ENCODE measurements at regions not wholly inside any gene's neighbourhood (a gene's known extent, or its start where the extent isn't known, plus 50 kb on each side); places are given as distances from the start of the nearest gene placed in this dataset.
"Not testable (repeated sequence)": the region's sequence is repeated elsewhere in the genome, so short reads cannot be mapped to it uniquely, and the experiment has no call there.

DNA sequence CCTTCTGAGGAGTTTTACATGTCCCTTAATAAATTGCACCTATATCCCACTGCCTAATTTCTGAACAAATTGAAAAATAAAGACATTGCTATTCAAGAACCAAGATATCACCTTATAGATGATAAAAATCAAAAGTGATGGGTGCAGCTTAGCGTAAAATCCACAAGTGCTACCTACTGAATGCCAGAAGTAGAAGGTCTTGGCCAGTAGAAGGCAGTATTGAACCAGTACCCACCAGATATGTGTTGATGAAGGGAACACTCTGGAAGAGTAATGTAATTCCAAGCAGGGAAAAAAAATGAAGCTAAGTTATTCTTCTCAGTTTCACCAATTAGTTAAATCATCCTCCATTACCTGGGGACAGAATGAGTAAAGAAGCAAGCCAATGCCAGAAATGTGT, 125.5 kb downstream of the ZFY start:
- FAIRE-seq; H3K4me3 ChIP-seq (replicated peaks in 1 of 3; ENCODE audit: insufficient read depth in 1 of 3, low read depth in 1 of 3, low read length in 3 of 3); H4K20me1 ChIP-seq (replicated peaks; ENCODE audit: control insufficient read depth, extremely low read depth, insufficient read depth, low read length); H3K27ac ChIP-seq (ENCODE audit: insufficient read depth, low read depth, low read length); H3K9me1 ChIP-seq (replicated peaks; ENCODE audit: control insufficient read depth, extremely low read depth, insufficient read depth, low read length); POLR2A ChIA-PET; H3K9ac ChIP-seq (replicated peaks; ENCODE audit: extremely low read depth, insufficient read depth, low read length); H3K4me1 ChIP-seq (ENCODE audit: control insufficient read depth, extremely low read depth, insufficient read depth, low read length); H3K9me3 ChIP-seq (replicated peaks; ENCODE audit: control insufficient read depth, insufficient read depth, low read length); CTCF ChIA-PET; H3K36me3 ChIP-seq (ENCODE audit: control insufficient read depth in 2 of 2, extremely low read depth in 1 of 2, insufficient read depth in 2 of 2, low read length in 2 of 2); dilution Hi-C loops (cut with MboI; ENCODE audit: extremely low pct_ligation_motif_present, low sequenced_read_pairs); H3K79me2 ChIP-seq (ENCODE audit: control insufficient read depth, insufficient read depth, low read length); intact Hi-C loops (cut with micrococcal nuclease); BruUV-seq (replicated peaks); H3K27me3 ChIP-seq (ENCODE audit: control insufficient read depth in 2 of 2, insufficient read depth in 2 of 2, low read length in 2 of 2); H2AFZ ChIP-seq (ENCODE audit: low read depth, low read length); H3K4me2 ChIP-seq (ENCODE audit: insufficient read depth, low read length): not testable (repeated sequence)
- DNase-seq (ENCODE audit: low read depth, low spot score), result peak; percentile 0

DNA sequence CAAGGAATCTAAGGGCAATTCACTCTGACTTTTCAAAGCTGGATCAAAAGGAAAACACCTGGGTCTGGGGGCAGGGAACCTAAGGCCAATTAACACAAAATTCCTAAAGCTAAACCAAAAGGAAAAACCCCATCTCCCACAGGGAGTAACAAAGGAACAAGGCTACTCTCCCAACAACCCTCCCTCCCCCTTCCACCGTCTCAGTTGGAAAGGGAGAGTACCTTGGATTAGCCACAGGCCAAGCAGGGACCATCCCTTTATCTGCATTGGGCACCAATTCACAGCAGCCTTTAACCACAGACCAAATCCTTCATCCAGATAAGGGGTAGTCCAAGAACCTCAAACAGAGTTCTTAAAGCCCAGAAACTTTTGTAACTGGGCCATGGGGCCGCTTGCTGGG, 153.0 kb downstream of the ZFY start:
- H2AFZ ChIP-seq (ENCODE audit: low read depth, low read length); H3K9me1 ChIP-seq (replicated peaks; ENCODE audit: control insufficient read depth, extremely low read depth, insufficient read depth, low read length); H3K79me2 ChIP-seq (ENCODE audit: control insufficient read depth, insufficient read depth, low read length); H3K27me3 ChIP-seq (ENCODE audit: control insufficient read depth in 2 of 2, insufficient read depth in 2 of 2, low read length in 2 of 2); H3K27ac ChIP-seq (ENCODE audit: insufficient read depth, low read depth, low read length); dilution Hi-C loops (cut with MboI; ENCODE audit: extremely low pct_ligation_motif_present, low sequenced_read_pairs); H3K36me3 ChIP-seq (ENCODE audit: control insufficient read depth in 2 of 2, extremely low read depth in 1 of 2, insufficient read depth in 2 of 2, low read length in 2 of 2); H3K9ac ChIP-seq (replicated peaks; ENCODE audit: extremely low read depth, insufficient read depth, low read length); H3K4me3 ChIP-seq (replicated peaks in 1 of 3; ENCODE audit: insufficient read depth in 1 of 3, low read depth in 1 of 3, low read length in 3 of 3); POLR2A ChIA-PET; intact Hi-C loops (cut with micrococcal nuclease); FAIRE-seq; H3K4me2 ChIP-seq (ENCODE audit: insufficient read depth, low read length); H3K4me1 ChIP-seq (ENCODE audit: control insufficient read depth, extremely low read depth, insufficient read depth, low read length); CTCF ChIA-PET; H4K20me1 ChIP-seq (replicated peaks; ENCODE audit: control insufficient read depth, extremely low read depth, insufficient read depth, low read length); DNase-seq (ENCODE audit: low read depth, low spot score); BruUV-seq (replicated peaks); H3K9me3 ChIP-seq (replicated peaks; ENCODE audit: control insufficient read depth, insufficient read depth, low read length): not testable (repeated sequence)

DNA sequence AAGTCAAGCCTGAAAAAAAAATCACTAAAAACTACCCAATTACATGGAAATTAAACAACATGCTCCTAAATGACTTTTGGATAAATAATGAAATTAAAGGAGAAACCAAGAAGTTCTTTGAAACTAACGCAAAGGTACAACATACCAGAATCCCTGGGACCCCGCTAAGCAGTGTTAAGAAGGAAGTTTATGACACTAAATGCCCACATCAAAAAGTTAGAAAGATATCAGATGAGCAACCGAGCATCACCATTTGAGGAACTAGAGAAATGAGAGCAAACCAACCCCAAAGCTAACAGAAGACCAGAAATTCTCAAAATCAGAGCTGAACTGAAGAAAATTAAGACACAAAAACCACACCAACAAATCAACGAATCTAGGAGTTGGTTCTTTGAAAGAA, 173.5 kb downstream of the ZFY start:
- H3K4me3 ChIP-seq (replicated peaks in 1 of 3; ENCODE audit: insufficient read depth in 1 of 3, low read depth in 1 of 3, low read length in 3 of 3); dilution Hi-C loops (cut with MboI; ENCODE audit: extremely low pct_ligation_motif_present, low sequenced_read_pairs); CTCF ChIA-PET; H3K36me3 ChIP-seq (ENCODE audit: control insufficient read depth in 2 of 2, extremely low read depth in 1 of 2, insufficient read depth in 2 of 2, low read length in 2 of 2); DNase-seq (ENCODE audit: low read depth, low spot score); H3K27me3 ChIP-seq (ENCODE audit: control insufficient read depth in 2 of 2, insufficient read depth in 2 of 2, low read length in 2 of 2); H3K4me1 ChIP-seq (ENCODE audit: control insufficient read depth, extremely low read depth, insufficient read depth, low read length); H3K9me1 ChIP-seq (replicated peaks; ENCODE audit: control insufficient read depth, extremely low read depth, insufficient read depth, low read length); H4K20me1 ChIP-seq (replicated peaks; ENCODE audit: control insufficient read depth, extremely low read depth, insufficient read depth, low read length); POLR2A ChIA-PET; H3K9me3 ChIP-seq (replicated peaks; ENCODE audit: control insufficient read depth, insufficient read depth, low read length); H3K9ac ChIP-seq (replicated peaks; ENCODE audit: extremely low read depth, insufficient read depth, low read length); H3K27ac ChIP-seq (ENCODE audit: insufficient read depth, low read depth, low read length); BruUV-seq (replicated peaks); FAIRE-seq; intact Hi-C loops (cut with micrococcal nuclease); H3K4me2 ChIP-seq (ENCODE audit: insufficient read depth, low read length); H3K79me2 ChIP-seq (ENCODE audit: control insufficient read depth, insufficient read depth, low read length); H2AFZ ChIP-seq (ENCODE audit: low read depth, low read length): not testable (repeated sequence)

DNA sequence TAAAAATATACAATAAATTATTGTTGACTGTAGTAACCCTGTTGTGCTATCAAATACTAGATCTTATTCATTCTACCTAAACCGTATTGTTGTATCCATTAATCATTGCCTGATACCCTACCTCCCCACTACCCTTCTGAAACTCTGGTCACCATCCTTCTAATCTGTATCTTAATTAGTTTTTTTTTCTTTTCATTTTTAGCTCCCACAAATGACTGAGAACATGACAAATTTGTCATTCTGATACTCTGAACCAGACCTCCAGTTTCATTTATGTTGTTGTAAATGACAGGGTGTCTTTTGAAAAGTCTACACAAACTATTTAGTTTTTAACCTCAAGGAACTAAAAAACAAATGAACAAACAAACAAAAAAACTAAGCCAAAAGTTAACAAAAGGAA, 185.1 kb downstream of the ZFY start:
- H3K27me3 ChIP-seq (ENCODE audit: control insufficient read depth in 2 of 2, insufficient read depth in 2 of 2, low read length in 2 of 2); H3K79me2 ChIP-seq (ENCODE audit: control insufficient read depth, insufficient read depth, low read length); FAIRE-seq; intact Hi-C loops (cut with micrococcal nuclease); H3K4me2 ChIP-seq (ENCODE audit: insufficient read depth, low read length); H2AFZ ChIP-seq (ENCODE audit: low read depth, low read length); DNase-seq (ENCODE audit: low read depth, low spot score); H3K4me1 ChIP-seq (ENCODE audit: control insufficient read depth, extremely low read depth, insufficient read depth, low read length); H4K20me1 ChIP-seq (replicated peaks; ENCODE audit: control insufficient read depth, extremely low read depth, insufficient read depth, low read length); H3K27ac ChIP-seq (ENCODE audit: insufficient read depth, low read depth, low read length); dilution Hi-C loops (cut with MboI; ENCODE audit: extremely low pct_ligation_motif_present, low sequenced_read_pairs); POLR2A ChIA-PET; H3K4me3 ChIP-seq (replicated peaks in 1 of 3; ENCODE audit: insufficient read depth in 1 of 3, low read depth in 1 of 3, low read length in 3 of 3); BruUV-seq (replicated peaks); CTCF ChIA-PET; H3K9ac ChIP-seq (replicated peaks; ENCODE audit: extremely low read depth, insufficient read depth, low read length); H3K36me3 ChIP-seq (ENCODE audit: control insufficient read depth in 2 of 2, extremely low read depth in 1 of 2, insufficient read depth in 2 of 2, low read length in 2 of 2); H3K9me1 ChIP-seq (replicated peaks; ENCODE audit: control insufficient read depth, extremely low read depth, insufficient read depth, low read length); H3K9me3 ChIP-seq (replicated peaks; ENCODE audit: control insufficient read depth, insufficient read depth, low read length): not testable (repeated sequence)
